Calu3 (cell line): ENCODE measurements at regions not wholly inside any gene's neighbourhood (a gene's known extent, or its start where the extent isn't known, plus 50 kb on each side); places are given as distances from the start of the nearest gene placed in this dataset.

Experiments used
- BruUV-seq: library from RNA; stranded (reverse); fragments of 400-500 nt; replicated peaks from 2 replicates; lab custom pipeline; 2021; lab: Mats Ljungman, UMichigan
- CTCF ChIA-PET: fragments of 300-600 bp; sonication (Branson Sonifier 250); formaldehyde crosslinking; loops from one replicate; lab custom pipeline; 2022; ENCODE audit warnings: antibody characterized with exemption; lab: Charles Lee
- DNase-seq: peaks from one replicate; pipeline ENCODE4 v3.0.0; 2022
- H3K27ac Mint-ChIP-seq: one replicate; pipeline ENCODE4 v1.8.0; 2022; ENCODE audit warnings: mixed read lengths; ENCODE audit not compliant: unreplicated experiment
- H3K27me3 Mint-ChIP-seq: one replicate; pipeline ENCODE4 v1.8.0; 2022; ENCODE audit warnings: mixed read lengths; ENCODE audit not compliant: unreplicated experiment
- H3K36me3 Mint-ChIP-seq: one replicate; pipeline ENCODE4 v1.8.0; 2022; ENCODE audit warnings: mild to moderate bottlenecking, moderate library complexity, mixed read lengths; ENCODE audit not compliant: insufficient read depth, unreplicated experiment
- H3K4me1 Mint-ChIP-seq: one replicate; pipeline ENCODE4 v1.8.0; 2022; ENCODE audit warnings: mild to moderate bottlenecking, low read depth, mixed read lengths; ENCODE audit not compliant: unreplicated experiment
- H3K4me3 Mint-ChIP-seq: one replicate; pipeline ENCODE4 v1.8.0; 2022; ENCODE audit warnings: mild to moderate bottlenecking, low read depth, moderate library complexity, mixed read lengths; ENCODE audit not compliant: unreplicated experiment
- H3K9me3 Mint-ChIP-seq: one replicate; pipeline ENCODE4 v1.8.0; 2022; ENCODE audit warnings: low read depth, mixed read lengths; ENCODE audit not compliant: unreplicated experiment
- CTCF ChIP-seq: fragments of 200-600 bp; IDR thresholded peaks from one replicate; pipeline ENCODE4 v1.8.0; 2022; ENCODE audit warnings: antibody characterized with exemption; ENCODE audit not compliant: unreplicated experiment
- intact Hi-C: fragments of 100-400 bp; cut with micrococcal nuclease; formaldehyde crosslinking; loops from one replicate; pipeline ENCODE4 v1.10.0; 2022; ENCODE audit not compliant: unreplicated experiment

DNA sequence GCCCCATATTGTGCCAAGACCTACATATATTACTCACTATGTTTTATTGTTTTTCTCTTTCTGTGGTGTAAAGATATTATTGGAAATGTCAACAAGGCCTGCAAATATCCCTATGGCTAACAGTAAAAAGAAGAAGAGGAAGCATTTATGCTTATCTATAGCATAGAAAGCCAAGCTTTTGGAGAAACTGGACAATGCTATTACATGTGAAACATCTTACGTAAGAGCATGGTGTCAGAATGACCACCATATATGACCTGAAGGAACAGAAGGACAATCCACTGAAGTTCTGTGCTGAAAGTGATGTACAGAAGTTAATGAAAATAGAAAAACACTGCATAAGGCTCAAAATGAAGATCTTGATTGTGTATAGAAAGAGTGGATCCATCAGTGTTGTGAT lies 145.2 kb downstream of the KCTD12 start:
- TF ChIP-seq CTCF: no peak
- CTCF ChIA-PET: no interaction called here
- no peaks in the 10 kb centered on the region for H3K27me3 Mint-ChIP-seq
- H3K9me3 Mint-ChIP-seq: no peaks in the 10 kb centered on the region
- H3K4me1 Mint-ChIP-seq: no peaks in the 10 kb centered on the region
- no peak overlapping the region for H3K4me3 Mint-ChIP-seq
- H3K27ac Mint-ChIP-seq: no peak overlapping the region
- intact Hi-C loops: no loop called here
- no peak for DNase-seq
- no TSS peak for BruUV-seq
- no peaks in the 10 kb centered on the region for H3K36me3 Mint-ChIP-seq

- Mint-ChIP-seq H3K36me3 (no peaks in the 10 kb centered on the region), H3K27ac (no peak overlapping the region), H3K4me3 (no peak overlapping the region), H3K4me1 (no peaks in the 10 kb centered on the region), H3K9me3 (no peaks in the 10 kb centered on the region), H3K27me3 (no peaks in the 10 kb centered on the region)
- intact Hi-C loops: no loop called here
- CTCF ChIA-PET: no interaction called here
- no TSS peak for BruUV-seq
- DNase-seq: no peak
- no peak for TF ChIP-seq CTCF
These were observed 147.6 kb downstream of the KCTD12 start for GRCh38 chr13:76738616-76739015.

DNA sequence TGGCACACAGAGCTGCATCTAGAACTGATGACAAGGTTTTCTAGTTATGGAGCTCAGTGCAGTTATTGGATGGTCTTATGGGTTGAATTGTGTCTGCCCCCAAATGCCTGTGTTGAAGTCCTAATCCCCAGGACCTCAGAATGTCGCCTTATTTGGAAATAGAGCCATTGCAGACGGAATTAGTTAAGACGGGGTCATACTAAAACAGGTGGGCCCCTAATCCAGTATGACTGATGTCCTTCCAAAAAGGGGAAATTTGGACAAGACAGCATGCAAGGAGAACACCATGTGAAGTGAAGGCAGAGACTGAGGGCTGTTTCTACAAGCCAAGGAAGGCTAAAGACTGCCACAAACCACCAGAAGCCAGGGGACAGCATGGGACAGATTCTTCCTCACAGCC lies 148.7 kb downstream of the KCTD12 start:
- Mint-ChIP-seq H3K36me3 (no peaks in the 10 kb centered on the region), H3K4me1 (no peaks in the 10 kb centered on the region), H3K27ac (no peak overlapping the region), H3K9me3 (no peaks in the 10 kb centered on the region), H3K4me3 (no peak overlapping the region), H3K27me3 (no peaks in the 10 kb centered on the region)
- DNase-seq: no peak
- no peak for TF ChIP-seq CTCF
- no TSS peak for BruUV-seq
- intact Hi-C loops: no loop called here
- CTCF ChIA-PET: no interaction called here

DNA sequence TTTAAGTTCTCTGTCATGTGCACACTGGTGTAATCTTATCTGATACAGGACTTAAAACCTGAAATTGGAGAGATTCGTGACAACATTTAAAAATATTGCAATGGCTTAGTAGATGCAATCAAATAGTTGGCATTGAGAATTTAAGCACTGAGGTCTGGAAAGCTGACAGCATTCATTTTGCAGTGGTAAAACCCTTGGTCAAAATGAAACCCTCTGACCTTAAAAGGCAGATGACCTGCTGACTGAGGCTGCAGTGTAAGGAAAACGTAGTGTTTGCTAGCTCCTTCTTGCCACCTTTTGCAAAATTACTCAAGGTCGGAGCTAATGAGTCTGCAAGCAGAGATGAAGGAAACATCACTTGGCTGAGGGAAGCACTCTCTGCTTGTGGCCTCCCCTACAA lies 150.6 kb downstream of the KCTD12 start:
- no TSS peak for BruUV-seq
- Mint-ChIP-seq H3K27ac (no peak overlapping the region), H3K27me3 (no peaks in the 10 kb centered on the region), H3K4me1 (no peaks in the 10 kb centered on the region), H3K4me3 (no peak overlapping the region), H3K36me3 (no peaks in the 10 kb centered on the region), H3K9me3 (no peaks in the 10 kb centered on the region)
- no peak for TF ChIP-seq CTCF
- no peak for DNase-seq
- intact Hi-C loops: no loop called here
- CTCF ChIA-PET: no interaction called here
